ENCODE measurements at regions not wholly inside any gene's neighbourhood (a gene's known extent, or its start where the extent isn't known, plus 50 kb on each side); places are given as distances from the start of the nearest gene placed in this dataset.

GRCh38 chr15:66964791-66965190 lies 100.6 kb upstream of the SMAD3 start:
- Histone ChIP-seq H2AFZ (ENCODE audit: low read length) (no peak overlapping the region), H3K4me1 (ENCODE audit: insufficient read depth, low read length, poor library complexity, severe bottlenecking) (no peaks in the 10 kb centered on the region), H3K9me3 (ENCODE audit: insufficient read depth, low read depth, low read length) (no peaks in the 10 kb centered on the region), H3K9me2 (replicated peaks; ENCODE audit: low read depth, low read length) (no peaks in the 10 kb centered on the region), H3K36me3 (ENCODE audit: insufficient read depth, low read length) (no peaks in the 10 kb centered on the region), H3F3A (ENCODE audit: low read depth) (no peaks in the 10 kb centered on the region), H4K20me1 (ENCODE audit: insufficient read depth, low read length, poor library complexity, severe bottlenecking) (no peaks in the 10 kb centered on the region), H3K4me2 (ENCODE audit: low read depth, low read length, poor library complexity, severe bottlenecking) (no peak overlapping the region), H3K27me3 (ENCODE audit: insufficient read depth, low read length, poor library complexity, severe bottlenecking) (no peaks in the 10 kb centered on the region), H3K9ac (ENCODE audit: low read depth, low read length, poor library complexity, severe bottlenecking) (no peak overlapping the region), H3K4me3 (ENCODE audit: low read length, poor library complexity, severe bottlenecking) (no peak overlapping the region), H3K79me2 (ENCODE audit: insufficient read depth, low read length) (no peaks in the 10 kb centered on the region)
- no peak for TF ChIP-seq CTCF (conservative IDR thresholded peaks at IDR 0.05; ENCODE audit: low read length)
- TF ChIP-seq EZH2phosphoT487 (IDR thresholded peaks at IDR 0.05; ENCODE audit: borderline replicate concordance) = no peak

DNA sequence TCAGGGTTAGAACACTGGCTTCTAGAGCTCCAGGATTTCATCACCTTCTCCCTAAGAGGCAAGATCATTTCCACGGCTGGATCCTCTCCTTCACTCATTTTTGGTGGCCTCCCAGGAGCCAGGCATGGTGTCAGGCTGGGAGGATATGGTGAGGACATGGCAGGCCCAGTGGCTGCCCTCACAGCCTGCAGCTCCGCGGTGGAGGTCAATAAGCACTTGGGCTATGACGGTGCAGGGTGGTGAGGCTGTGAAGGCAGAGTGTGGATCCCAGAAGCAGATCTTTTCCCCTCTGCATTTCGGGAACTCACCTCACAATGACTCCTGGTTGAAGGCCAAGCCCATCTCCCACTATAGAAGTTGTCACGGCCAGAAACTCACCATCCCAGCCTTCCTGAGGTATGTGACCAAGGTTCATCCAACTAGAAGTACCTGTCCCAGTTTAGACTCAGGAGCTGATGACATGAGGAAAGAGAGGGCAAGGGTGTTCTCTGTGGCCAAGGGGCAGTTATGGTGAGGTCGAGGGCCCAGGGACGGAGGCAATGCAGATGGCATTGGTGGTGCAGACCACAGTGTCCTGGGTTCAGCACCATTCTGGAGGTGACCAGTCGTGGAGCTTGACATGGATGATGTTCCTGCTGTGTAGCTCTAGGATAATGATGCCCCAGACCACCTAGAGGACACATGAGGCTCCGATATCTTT lies 100.1 kb upstream of the SMAD3 start:
- Histone ChIP-seq H3F3A (ENCODE audit: low read depth) (no peaks in the 10 kb centered on the region), H3K36me3 (ENCODE audit: insufficient read depth, low read length) (no peaks in the 10 kb centered on the region), H3K4me3 (ENCODE audit: low read length, poor library complexity, severe bottlenecking) (no peak overlapping the region), H3K9ac (ENCODE audit: low read depth, low read length, poor library complexity, severe bottlenecking) (no peak overlapping the region), H3K9me2 (replicated peaks; ENCODE audit: low read depth, low read length) (no peaks in the 10 kb centered on the region), H3K27me3 (ENCODE audit: insufficient read depth, low read length, poor library complexity, severe bottlenecking) (no peaks in the 10 kb centered on the region), H4K20me1 (ENCODE audit: insufficient read depth, low read length, poor library complexity, severe bottlenecking) (no peaks in the 10 kb centered on the region), H2AFZ (ENCODE audit: low read length) (no peak overlapping the region), H3K79me2 (ENCODE audit: insufficient read depth, low read length) (no peaks in the 10 kb centered on the region), H3K9me3 (ENCODE audit: insufficient read depth, low read depth, low read length) (no peaks in the 10 kb centered on the region), H3K4me2 (ENCODE audit: low read depth, low read length, poor library complexity, severe bottlenecking) (no peak overlapping the region), H3K4me1 (ENCODE audit: insufficient read depth, low read length, poor library complexity, severe bottlenecking) (no peaks in the 10 kb centered on the region)
- TF ChIP-seq EZH2phosphoT487 (IDR thresholded peaks at IDR 0.05; ENCODE audit: borderline replicate concordance) (no peak), CTCF (conservative IDR thresholded peaks at IDR 0.05; ENCODE audit: low read length) (no peak)

- Histone ChIP-seq H2AFZ (ENCODE audit: low read length) (no peak overlapping the region), H3K4me1 (ENCODE audit: insufficient read depth, low read length, poor library complexity, severe bottlenecking) (no peaks in the 10 kb centered on the region), H4K20me1 (ENCODE audit: insufficient read depth, low read length, poor library complexity, severe bottlenecking) (no peaks in the 10 kb centered on the region), H3K4me3 (ENCODE audit: low read length, poor library complexity, severe bottlenecking) (no peak overlapping the region), H3F3A (ENCODE audit: low read depth) (no peaks in the 10 kb centered on the region), H3K36me3 (ENCODE audit: insufficient read depth, low read length) (no peaks in the 10 kb centered on the region), H3K9me2 (replicated peaks; ENCODE audit: low read depth, low read length) (no peaks in the 10 kb centered on the region), H3K4me2 (ENCODE audit: low read depth, low read length, poor library complexity, severe bottlenecking) (no peak overlapping the region), H3K27me3 (ENCODE audit: insufficient read depth, low read length, poor library complexity, severe bottlenecking) (no peaks in the 10 kb centered on the region), H3K9ac (ENCODE audit: low read depth, low read length, poor library complexity, severe bottlenecking) (no peak overlapping the region), H3K9me3 (ENCODE audit: insufficient read depth, low read depth, low read length) (no peaks in the 10 kb centered on the region), H3K79me2 (ENCODE audit: insufficient read depth, low read length) (no peaks in the 10 kb centered on the region)
- TF ChIP-seq EZH2phosphoT487 (IDR thresholded peaks at IDR 0.05; ENCODE audit: borderline replicate concordance) (no peak), CTCF (conservative IDR thresholded peaks at IDR 0.05; ENCODE audit: low read length) (peak; percentile 51)
Observed at GRCh38 chr15:66966256-66966655, 99.1 kb upstream of the SMAD3 start.
